ENCODE measurements at regions not wholly inside any gene's neighbourhood (a gene's known extent, or its start where the extent isn't known, plus 50 kb on each side); places are given as distances from the start of the nearest gene placed in this dataset.

- TF ChIP-seq CTCF (IDR thresholded peaks at IDR 0.05) (no peak), POLR2A (IDR thresholded peaks at IDR 0.05) (no peak)
Observed at GRCh38 chr10:58041901-58042300, 225.8 kb downstream of the IPMK start.
